Adrenal gland (tissue), 5 donors: ENCODE measurements at regions not wholly inside any gene's neighbourhood (a gene's known extent, or its start where the extent isn't known, plus 50 kb on each side); places are given as distances from the start of the nearest gene placed in this dataset.

Source experiments
- CTCF ChIP-seq, 6 experiments: fragments of 450-650 bp in 4 of 6; fragments of 200-600 bp in 2 of 6; sonication (generic) in 1 of 6; IDR thresholded peaks; 1 replicate in 5 of 6; 2 replicates in 1 of 6; pipeline versions ENCODE4 v1.5.1 to v1.8.0; 2016 to 2021; ENCODE audit warnings: antibody characterized with exemption in 6 of 6, mild to moderate bottlenecking in 2 of 6, moderate library complexity in 1 of 6
- POLR2A ChIP-seq, 2 donors: fragments of 450-650 bp; IDR thresholded peaks; one replicate each; pipeline ENCODE4 v1.6.1; 2017; ENCODE audit warnings: antibody characterized with exemption in 2 of 2, mild to moderate bottlenecking in 2 of 2, moderate library complexity in 1 of 2
- donor health status: DM: no; HTN: no; CAD: no.

- TF ChIP-seq CTCF (IDR thresholded peaks at IDR 0.05): no peak
- no peak for TF ChIP-seq POLR2A (IDR thresholded peaks at IDR 0.05)
These were observed 52.9 kb upstream of the PLCL2 start for GRCh38 chr3:16831846-16832245.
